ENCODE measurements at regions not wholly inside any gene's neighbourhood (a gene's known extent, or its start where the extent isn't known, plus 50 kb on each side); places are given as distances from the start of the nearest gene placed in this dataset.

DNA sequence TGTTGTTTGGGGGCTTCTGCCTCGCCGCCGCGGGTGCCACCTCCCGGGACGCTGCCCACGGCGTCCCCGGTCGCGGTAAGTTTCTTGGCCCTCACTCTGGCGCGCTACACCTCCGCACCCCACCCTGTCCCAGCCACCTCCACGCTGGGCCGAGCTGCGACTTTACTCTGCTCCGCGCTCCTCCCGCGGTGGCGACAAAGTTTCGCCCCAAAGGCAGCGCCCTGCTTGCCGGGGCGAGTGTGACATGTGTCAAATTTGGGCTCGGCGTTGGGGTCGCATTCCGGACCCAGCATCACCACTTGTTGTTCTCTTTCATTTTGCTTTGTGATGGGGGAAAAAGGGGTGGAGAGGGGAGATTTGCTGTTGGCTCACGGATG, 167.7 kb upstream of the PPP1R3A start:
- TF ChIP-seq, protein P1, sequence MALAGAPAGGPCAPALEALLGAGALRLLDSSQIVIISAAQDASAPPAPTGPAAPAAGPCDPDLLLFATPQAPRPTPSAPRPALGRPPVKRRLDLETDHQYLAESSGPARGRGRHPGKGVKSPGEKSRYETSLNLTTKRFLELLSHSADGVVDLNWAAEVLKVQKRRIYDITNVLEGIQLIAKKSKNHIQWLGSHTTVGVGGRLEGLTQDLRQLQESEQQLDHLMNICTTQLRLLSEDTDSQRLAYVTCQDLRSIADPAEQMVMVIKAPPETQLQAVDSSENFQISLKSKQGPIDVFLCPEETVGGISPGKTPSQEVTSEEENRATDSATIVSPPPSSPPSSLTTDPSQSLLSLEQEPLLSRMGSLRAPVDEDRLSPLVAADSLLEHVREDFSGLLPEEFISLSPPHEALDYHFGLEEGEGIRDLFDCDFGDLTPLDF (CRISPR knock-in tag; IDR thresholded peaks at IDR 0.05) = no peak
- TF ChIP-seq ZNF713 (CRISPR knock-in tag; IDR thresholded peaks at IDR 0.05) (no peak), ELF4 (CRISPR knock-in tag; IDR thresholded peaks at IDR 0.05; ENCODE audit: borderline replicate concordance) (no peak), ATF1 (CRISPR knock-in tag; IDR thresholded peaks at IDR 0.05) (no peak), SNAI1 (CRISPR knock-in tag; IDR thresholded peaks at IDR 0.05; ENCODE audit: borderline replicate concordance) (no peak)
- TF ChIP-seq, protein P2, sequence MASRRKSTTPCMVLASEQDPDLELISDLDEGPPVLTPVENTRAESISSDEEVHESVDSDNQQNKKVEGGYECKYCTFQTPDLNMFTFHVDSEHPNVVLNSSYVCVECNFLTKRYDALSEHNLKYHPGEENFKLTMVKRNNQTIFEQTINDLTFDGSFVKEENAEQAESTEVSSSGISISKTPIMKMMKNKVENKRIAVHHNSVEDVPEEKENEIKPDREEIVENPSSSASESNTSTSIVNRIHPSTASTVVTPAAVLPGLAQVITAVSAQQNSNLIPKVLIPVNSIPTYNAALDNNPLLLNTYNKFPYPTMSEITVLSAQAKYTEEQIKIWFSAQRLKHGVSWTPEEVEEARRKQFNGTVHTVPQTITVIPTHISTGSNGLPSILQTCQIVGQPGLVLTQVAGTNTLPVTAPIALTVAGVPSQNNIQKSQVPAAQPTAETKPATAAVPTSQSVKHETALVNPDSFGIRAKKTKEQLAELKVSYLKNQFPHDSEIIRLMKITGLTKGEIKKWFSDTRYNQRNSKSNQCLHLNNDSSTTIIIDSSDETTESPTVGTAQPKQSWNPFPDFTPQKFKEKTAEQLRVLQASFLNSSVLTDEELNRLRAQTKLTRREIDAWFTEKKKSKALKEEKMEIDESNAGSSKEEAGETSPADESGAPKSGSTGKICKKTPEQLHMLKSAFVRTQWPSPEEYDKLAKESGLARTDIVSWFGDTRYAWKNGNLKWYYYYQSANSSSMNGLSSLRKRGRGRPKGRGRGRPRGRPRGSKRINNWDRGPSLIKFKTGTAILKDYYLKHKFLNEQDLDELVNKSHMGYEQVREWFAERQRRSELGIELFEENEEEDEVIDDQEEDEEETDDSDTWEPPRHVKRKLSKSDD (CRISPR knock-in tag; IDR thresholded peaks at IDR 0.05; ENCODE audit: low read depth) = no peak
- TF ChIP-seq, protein P3, sequence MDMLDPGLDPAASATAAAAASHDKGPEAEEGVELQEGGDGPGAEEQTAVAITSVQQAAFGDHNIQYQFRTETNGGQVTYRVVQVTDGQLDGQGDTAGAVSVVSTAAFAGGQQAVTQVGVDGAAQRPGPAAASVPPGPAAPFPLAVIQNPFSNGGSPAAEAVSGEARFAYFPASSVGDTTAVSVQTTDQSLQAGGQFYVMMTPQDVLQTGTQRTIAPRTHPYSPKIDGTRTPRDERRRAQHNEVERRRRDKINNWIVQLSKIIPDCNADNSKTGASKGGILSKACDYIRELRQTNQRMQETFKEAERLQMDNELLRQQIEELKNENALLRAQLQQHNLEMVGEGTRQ (IDR thresholded peaks at IDR 0.05; ENCODE audit: low read depth, low read length) = no peak
- TF ChIP-seq, protein P3 (CRISPR knock-in tag; IDR thresholded peaks at IDR 0.05; ENCODE audit: borderline replicate concordance) = no peak
- TF ChIP-seq, protein P4, sequence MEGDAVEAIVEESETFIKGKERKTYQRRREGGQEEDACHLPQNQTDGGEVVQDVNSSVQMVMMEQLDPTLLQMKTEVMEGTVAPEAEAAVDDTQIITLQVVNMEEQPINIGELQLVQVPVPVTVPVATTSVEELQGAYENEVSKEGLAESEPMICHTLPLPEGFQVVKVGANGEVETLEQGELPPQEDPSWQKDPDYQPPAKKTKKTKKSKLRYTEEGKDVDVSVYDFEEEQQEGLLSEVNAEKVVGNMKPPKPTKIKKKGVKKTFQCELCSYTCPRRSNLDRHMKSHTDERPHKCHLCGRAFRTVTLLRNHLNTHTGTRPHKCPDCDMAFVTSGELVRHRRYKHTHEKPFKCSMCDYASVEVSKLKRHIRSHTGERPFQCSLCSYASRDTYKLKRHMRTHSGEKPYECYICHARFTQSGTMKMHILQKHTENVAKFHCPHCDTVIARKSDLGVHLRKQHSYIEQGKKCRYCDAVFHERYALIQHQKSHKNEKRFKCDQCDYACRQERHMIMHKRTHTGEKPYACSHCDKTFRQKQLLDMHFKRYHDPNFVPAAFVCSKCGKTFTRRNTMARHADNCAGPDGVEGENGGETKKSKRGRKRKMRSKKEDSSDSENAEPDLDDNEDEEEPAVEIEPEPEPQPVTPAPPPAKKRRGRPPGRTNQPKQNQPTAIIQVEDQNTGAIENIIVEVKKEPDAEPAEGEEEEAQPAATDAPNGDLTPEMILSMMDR (CRISPR knock-in tag; IDR thresholded peaks at IDR 0.05) = no peak
